Trophoblast cell (in vitro differentiated cells and primary cell): ENCODE measurements at regions not wholly inside any gene's neighbourhood (a gene's known extent, or its start where the extent isn't known, plus 50 kb on each side); places are given as distances from the start of the nearest gene placed in this dataset.
"Not testable (repeated sequence)": the region's sequence is repeated elsewhere in the genome, so short reads cannot be mapped to it uniquely, and the experiment has no call there.

Source experiments
- DNase-seq, 2 donors: peaks; one replicate each; pipeline ENCODE4 v3.0.0-alpha.2; 2016
- H2AFZ ChIP-seq: 2 replicates; pipeline ENCODE4 v1.6.1; 2013; ENCODE audit warnings: low read length, moderate library complexity, mild to moderate bottlenecking; ENCODE audit not compliant: insufficient read depth, poor library complexity
- H2AK5ac ChIP-seq: 2 replicates; pipeline ENCODE4 v1.6.1; 2013; ENCODE audit warnings: mild to moderate bottlenecking, low read length
- H2BK120ac ChIP-seq: 2 replicates; pipeline ENCODE4 v1.6.1; 2013; ENCODE audit warnings: low read length, mild to moderate bottlenecking, moderate library complexity; ENCODE audit not compliant: insufficient read depth, poor library complexity
- H2BK12ac ChIP-seq: 2 replicates; pipeline ENCODE4 v1.6.1; 2013; ENCODE audit warnings: mild to moderate bottlenecking, low read length, moderate library complexity
- H2BK5ac ChIP-seq: 2 replicates; pipeline ENCODE4 v1.6.1; 2013; ENCODE audit warnings: low read length, low read depth, moderate library complexity, mild to moderate bottlenecking; ENCODE audit not compliant: poor library complexity
- H3K14ac ChIP-seq: 2 replicates; pipeline ENCODE4 v1.6.1; 2013; ENCODE audit warnings: mild to moderate bottlenecking, low read length
- H3K18ac ChIP-seq: 2 replicates; pipeline ENCODE4 v1.6.1; 2013; ENCODE audit warnings: mild to moderate bottlenecking, low read length
- H3K23ac ChIP-seq: 2 replicates; pipeline ENCODE4 v1.6.1; 2013; ENCODE audit warnings: low read length
- H3K27ac ChIP-seq: 2 replicates; pipeline ENCODE4 v1.5.1; 2013; ENCODE audit warnings: low read depth, mild to moderate bottlenecking, inconsistent platforms, low read length, moderate library complexity
- H3K27me3 ChIP-seq: 2 replicates; pipeline ENCODE4 v1.6.1; 2013; ENCODE audit warnings: inconsistent platforms, mild to moderate bottlenecking, low read length, moderate library complexity; ENCODE audit not compliant: insufficient read depth
- H3K36me3 ChIP-seq, 2 experiments: 1 replicate in 1 of 2; 2 replicates in 1 of 2; pipeline ENCODE4 v1.6.1; 2013; ENCODE audit warnings: low read length in 2 of 2, mild to moderate bottlenecking in 2 of 2, moderate library complexity in 1 of 2; ENCODE audit not compliant: insufficient read depth in 2 of 2, control insufficient read depth in 1 of 2
- H3K4ac ChIP-seq: 2 replicates; pipeline ENCODE4 v1.6.1; 2013; ENCODE audit warnings: low read depth, mild to moderate bottlenecking, low read length, moderate library complexity
- H3K4me1 ChIP-seq, 2 experiments: 1 replicate in 1 of 2; 2 replicates in 1 of 2; pipeline ENCODE4 v1.6.1; 2013; ENCODE audit warnings: low read length in 2 of 2, mild to moderate bottlenecking in 2 of 2, moderate library complexity in 1 of 2; ENCODE audit not compliant: insufficient read depth in 2 of 2, control insufficient read depth in 1 of 2
- H3K4me2 ChIP-seq: 2 replicates; pipeline ENCODE4 v1.6.1; 2013; ENCODE audit warnings: inconsistent platforms, mild to moderate bottlenecking, low read length, moderate library complexity
- H3K4me3 ChIP-seq: 2 replicates; pipeline ENCODE4 v1.5.1; 2013; ENCODE audit warnings: mild to moderate bottlenecking, low read depth, low read length, inconsistent platforms
- H3K79me1 ChIP-seq: one replicate; pipeline ENCODE4 v1.6.1; 2013; ENCODE audit warnings: low read length
- H3K79me2 ChIP-seq: 2 replicates; pipeline ENCODE4 v1.6.1; 2013; ENCODE audit warnings: low read length, mild to moderate bottlenecking; ENCODE audit not compliant: control insufficient read depth, insufficient read depth, poor library complexity
- H3K9ac ChIP-seq: 2 replicates; pipeline ENCODE4 v1.6.1; 2013; ENCODE audit warnings: mild to moderate bottlenecking, low read length
- H3K9me3 ChIP-seq: 2 replicates; pipeline ENCODE4 v1.6.1; 2013; ENCODE audit warnings: low read depth, mild to moderate bottlenecking, control low read depth, inconsistent platforms, low read length; ENCODE audit not compliant: insufficient read depth
- H4K12ac ChIP-seq: 2 replicates; pipeline ENCODE4 v1.6.1; 2013; ENCODE audit warnings: low read depth, mild to moderate bottlenecking, low read length, moderate library complexity
- H4K8ac ChIP-seq: 2 replicates; pipeline ENCODE4 v1.6.1; 2013; ENCODE audit warnings: low read depth, mild to moderate bottlenecking, low read length, moderate library complexity
- H4K91ac ChIP-seq: one replicate; pipeline ENCODE4 v1.6.1; 2013; ENCODE audit warnings: low read depth, mild to moderate bottlenecking, low read length, moderate library complexity
- WGBS: extraction: QIAGEN DNeasy Blood & Tissue Kit; methylation state at CpG from one replicate; pipeline ENCODE4 v1.1.7; 2013; ENCODE audit warnings: missing lambda C conversion rate; ENCODE audit not compliant: insufficient read length, insufficient coverage; ENCODE audit errors: extremely low coverage; 5-methylcytosine and 5-hydroxymethylcytosine counted together

- Histone ChIP-seq H3K79me1 (no peaks in the 10 kb centered on the region), H3K23ac (no peak overlapping the region), H3K4me1 (peaks cover 0 to 4% of the 10 kb centered on the region in 2 experiments), H4K91ac (no peak overlapping the region), H4K8ac (no peak overlapping the region), H2AFZ (no peak overlapping the region), H3K4me2 (no peak overlapping the region), H2AK5ac (no peak overlapping the region), H3K9me3 (no peaks in the 10 kb centered on the region), H3K36me3 (no peaks in the 10 kb centered on the region), H2BK120ac (no peak overlapping the region), H2BK12ac (no peak overlapping the region), H4K12ac (no peak overlapping the region), H3K4ac (no peak overlapping the region), H3K79me2 (no peaks in the 10 kb centered on the region), H3K27me3 (no peaks in the 10 kb centered on the region), H3K18ac (no peak overlapping the region), H3K14ac (no peak overlapping the region), H3K4me3 (no peak overlapping the region), H3K9ac (no peak overlapping the region), H3K27ac (no peak overlapping the region), H2BK5ac (no peak overlapping the region)
- DNase-seq: no peak
- no CpG with 5 or more reads among the region's 3 CpGs for WGBS
Observed at GRCh38 chrX:3504916-3505315, 158.5 kb upstream of the MXRA5 start.

GRCh38 chrX:3501833-3502535, 155.5 kb upstream of the MXRA5 start:
- no peak overlapping the region for H2BK5ac ChIP-seq
- H3K79me1 ChIP-seq: no peaks in the 10 kb centered on the region
- WGBS: no CpG with 5 or more reads among the region's 21 CpGs
- H3K4me2 ChIP-seq: no peak overlapping the region
- H3K9ac ChIP-seq: no peak overlapping the region
- no peak overlapping the region for H3K23ac ChIP-seq
- peak overlapping the region; percentile 72 for H3K27ac ChIP-seq
- peak overlapping the region; percentile 2 for H2BK120ac ChIP-seq
- H3K14ac ChIP-seq: no peak overlapping the region
- H3K4me3 ChIP-seq: no peak overlapping the region
- H4K12ac ChIP-seq: no peak overlapping the region
- no peaks in the 10 kb centered on the region for H3K79me2 ChIP-seq
- no peaks in the 10 kb centered on the region for H3K36me3 ChIP-seq
- H4K91ac ChIP-seq: peak overlapping the region; percentile 11
- H3K9me3 ChIP-seq: no peaks in the 10 kb centered on the region
- H3K18ac ChIP-seq: no peak overlapping the region
- no peak overlapping the region for H2BK12ac ChIP-seq
- H3K4me1 ChIP-seq: peaks cover 0 to 4% of the 10 kb centered on the region in 2 experiments
- no peaks in the 10 kb centered on the region for H3K27me3 ChIP-seq
- H4K8ac ChIP-seq: no peak overlapping the region
- H3K4ac ChIP-seq: no peak overlapping the region
- DNase-seq: no peak
- H2AK5ac ChIP-seq: no peak overlapping the region
- H2AFZ ChIP-seq: no peak overlapping the region

- not testable (repeated sequence) for H2BK120ac ChIP-seq, H3K27ac ChIP-seq, H3K18ac ChIP-seq, H2AK5ac ChIP-seq, H3K4me3 ChIP-seq, H3K23ac ChIP-seq, H3K9me3 ChIP-seq, H3K79me2 ChIP-seq, H3K79me1 ChIP-seq, H3K9ac ChIP-seq, H3K36me3 ChIP-seq, H4K8ac ChIP-seq, DNase-seq, H3K14ac ChIP-seq, H3K4me1 ChIP-seq, H4K12ac ChIP-seq, H3K4me2 ChIP-seq, H2AFZ ChIP-seq, H3K4ac ChIP-seq, H4K91ac ChIP-seq, H2BK12ac ChIP-seq, H2BK5ac ChIP-seq, H3K27me3 ChIP-seq
- no CpG with 5 or more reads among the region's 12 CpGs for WGBS
Observed at GRCh38 chrX:3495836-3496769, 149.7 kb upstream of the MXRA5 start.

GRCh38 chrX:3493605-3494004, 147.2 kb upstream of the MXRA5 start:
- Histone ChIP-seq H3K14ac (no peak overlapping the region), H3K36me3 (no peaks in the 10 kb centered on the region), H3K79me2 (no peaks in the 10 kb centered on the region), H2BK12ac (no peak overlapping the region), H2BK120ac (no peak overlapping the region), H3K23ac (no peak overlapping the region), H3K4me1 (no peaks in the 10 kb centered on the region), H3K9me3 (no peaks in the 10 kb centered on the region), H4K8ac (no peak overlapping the region), H2AK5ac (no peak overlapping the region), H3K4me2 (no peak overlapping the region), H3K4me3 (no peak overlapping the region), H2AFZ (no peak overlapping the region), H4K12ac (no peak overlapping the region), H3K18ac (no peak overlapping the region), H4K91ac (no peak overlapping the region), H3K27ac (no peak overlapping the region), H3K79me1 (no peaks in the 10 kb centered on the region), H3K27me3 (no peaks in the 10 kb centered on the region), H2BK5ac (no peak overlapping the region), H3K4ac (no peak overlapping the region), H3K9ac (no peak overlapping the region)
- DNase-seq: no peak
